ENCODE measurements at regions not wholly inside any gene's neighbourhood (a gene's known extent, or its start where the extent isn't known, plus 50 kb on each side); places are given as distances from the start of the nearest gene placed in this dataset.

DNA sequence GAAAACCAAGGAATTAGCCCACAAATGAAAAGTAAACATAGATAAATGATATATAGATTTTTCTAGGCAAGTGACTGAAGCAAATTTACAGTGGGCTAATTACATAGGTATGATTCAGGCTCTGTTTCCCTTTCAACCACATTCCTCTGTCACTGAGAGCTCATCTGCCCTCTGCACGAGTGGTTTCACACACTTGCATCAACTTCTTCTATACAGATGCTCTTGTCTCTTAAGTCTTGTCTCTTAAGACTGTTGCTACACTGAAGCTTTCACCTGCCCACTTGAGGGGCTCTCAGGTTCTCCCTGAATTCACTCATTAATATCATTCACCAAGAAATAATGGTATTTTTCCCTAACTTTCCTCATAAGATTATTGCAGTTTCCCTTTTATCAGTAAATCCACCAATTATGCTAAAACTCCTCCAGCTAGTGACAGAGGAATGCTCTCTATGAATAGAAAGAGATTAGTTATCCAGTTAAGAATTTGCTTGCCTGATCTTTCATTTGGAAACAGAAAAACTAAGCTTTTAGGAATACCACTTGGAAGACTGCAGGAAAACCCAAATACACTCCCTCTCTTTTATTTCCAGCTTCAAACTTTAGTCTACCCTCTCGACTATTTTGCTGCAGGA lies 95.7 kb downstream of the ELAPOR2 start:
- no peak for DNase-seq

DNA sequence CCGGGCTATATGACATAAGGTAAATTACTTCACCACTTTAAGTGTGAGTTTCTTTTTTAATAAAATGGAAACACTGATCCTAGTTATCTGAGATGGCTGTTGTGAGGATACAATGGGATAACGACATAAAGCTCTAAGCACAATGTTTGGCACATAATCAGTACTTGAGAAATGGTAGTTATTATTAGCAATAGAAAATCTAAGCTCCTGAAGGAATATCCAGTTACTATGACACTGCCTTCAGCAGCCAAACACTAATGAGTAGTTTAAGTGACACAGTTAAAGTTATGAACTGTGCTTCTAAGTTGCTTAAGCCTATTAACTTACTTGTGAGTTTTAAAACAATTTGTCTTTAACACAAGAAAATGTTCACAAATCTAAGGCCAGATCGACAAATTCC lies 96.8 kb downstream of the ELAPOR2 start:
- H3K4me1 Mint-ChIP-seq: peaks cover 3% of the 10 kb centered on the region
- H3K4me3 Mint-ChIP-seq: no peak overlapping the region
- ATAC-seq (no peak), DNase-seq (no peak)
- H3K27me3 Mint-ChIP-seq: no peaks in the 10 kb centered on the region
- no peaks in the 10 kb centered on the region for H3K36me3 Mint-ChIP-seq (ENCODE audit: low read depth)
- no peak overlapping the region for H3K27ac Mint-ChIP-seq
- H3K9me3 Mint-ChIP-seq: no peaks in the 10 kb centered on the region

More for the DNA sequence above, 95.7 kb downstream of the ELAPOR2 start:
- no peak overlapping the region for H3K27ac Mint-ChIP-seq
- H3K27me3 Mint-ChIP-seq: no peaks in the 10 kb centered on the region
- no peak overlapping the region for H3K4me3 Mint-ChIP-seq
- H3K36me3 Mint-ChIP-seq (ENCODE audit: low read depth): no peaks in the 10 kb centered on the region
- H3K9me3 Mint-ChIP-seq: no peaks in the 10 kb centered on the region
- peak; percentile 78 for ATAC-seq
- peaks cover 3% of the 10 kb centered on the region for H3K4me1 Mint-ChIP-seq

DNA sequence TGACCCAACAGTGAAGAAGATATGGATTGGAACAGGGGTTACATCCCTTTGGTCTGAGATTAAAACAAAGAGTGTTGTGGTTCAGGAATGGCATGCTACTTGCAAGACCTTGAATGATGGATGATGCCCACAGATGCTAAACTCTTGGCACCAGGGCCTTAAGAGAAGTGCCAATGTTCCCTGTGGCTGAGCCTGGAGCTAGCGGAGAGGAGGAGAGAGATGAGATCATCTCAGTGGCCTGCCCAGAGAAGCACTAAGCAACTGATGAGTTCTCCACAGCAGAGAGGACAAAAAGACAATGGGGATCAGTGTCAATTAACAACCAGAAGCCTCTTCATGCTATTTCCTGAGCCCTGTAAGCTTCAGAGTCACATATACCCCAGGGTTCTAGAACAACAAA lies 97.8 kb downstream of the ELAPOR2 start:
- ATAC-seq (no peak), DNase-seq (no peak)
- Mint-ChIP-seq H3K27ac (no peak overlapping the region), H3K9me3 (no peaks in the 10 kb centered on the region), H3K27me3 (no peaks in the 10 kb centered on the region), H3K4me1 (peaks cover 3% of the 10 kb centered on the region), H3K4me3 (no peak overlapping the region), H3K36me3 (ENCODE audit: low read depth) (no peaks in the 10 kb centered on the region)

DNA sequence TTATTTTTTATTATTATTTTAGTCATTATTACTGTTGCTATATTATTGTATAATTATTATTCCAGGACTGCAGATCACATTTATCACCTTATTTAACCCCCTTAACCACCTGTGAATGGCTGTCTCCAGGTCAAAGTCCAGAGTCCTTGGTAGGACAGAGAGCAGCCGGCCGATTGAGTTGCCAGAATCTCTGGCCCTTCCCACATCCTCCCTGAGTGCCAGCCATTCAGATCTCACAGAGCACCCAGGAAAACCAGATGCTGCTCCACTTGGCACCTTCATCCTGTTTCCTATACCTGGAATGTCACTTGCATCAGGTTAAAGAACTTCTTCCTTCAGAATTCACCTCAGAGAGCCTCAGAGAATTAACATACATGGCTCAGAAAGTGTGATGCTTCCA lies 101.1 kb downstream of the ELAPOR2 start:
- H3K27me3 Mint-ChIP-seq: no peaks in the 10 kb centered on the region
- H3K4me3 Mint-ChIP-seq: no peak overlapping the region
- H3K36me3 Mint-ChIP-seq (ENCODE audit: low read depth): no peaks in the 10 kb centered on the region
- H3K27ac Mint-ChIP-seq: no peak overlapping the region
- DNase-seq (no peak), ATAC-seq (no peak)
- no peaks in the 10 kb centered on the region for H3K9me3 Mint-ChIP-seq
- no peaks in the 10 kb centered on the region for H3K4me1 Mint-ChIP-seq

DNA sequence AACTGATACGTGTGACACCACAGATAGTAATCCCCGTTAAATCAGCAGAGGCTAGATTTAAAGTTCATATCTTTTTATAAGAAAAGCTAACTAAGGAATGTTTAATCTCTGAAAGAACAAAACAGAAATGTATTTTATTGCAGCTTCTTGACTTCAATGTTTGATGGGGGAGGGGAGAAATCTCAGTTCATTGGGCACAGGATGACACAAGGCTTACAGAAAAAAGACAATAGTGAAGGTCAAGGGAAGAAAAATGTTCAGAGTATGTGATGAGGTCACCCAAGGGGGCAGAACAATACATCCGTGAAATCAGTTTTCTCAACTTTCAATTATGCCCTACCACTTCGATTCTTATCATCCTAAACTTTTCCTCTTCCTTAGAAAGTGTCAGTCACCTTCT lies 102.9 kb downstream of the ELAPOR2 start:
- no peaks in the 10 kb centered on the region for H3K36me3 Mint-ChIP-seq (ENCODE audit: low read depth)
- no peak for DNase-seq
- no peaks in the 10 kb centered on the region for H3K27me3 Mint-ChIP-seq
- no peak overlapping the region for H3K4me3 Mint-ChIP-seq
- no peaks in the 10 kb centered on the region for H3K9me3 Mint-ChIP-seq
- H3K27ac Mint-ChIP-seq: no peak overlapping the region
- ATAC-seq: no peak
- no peaks in the 10 kb centered on the region for H3K4me1 Mint-ChIP-seq

DNA sequence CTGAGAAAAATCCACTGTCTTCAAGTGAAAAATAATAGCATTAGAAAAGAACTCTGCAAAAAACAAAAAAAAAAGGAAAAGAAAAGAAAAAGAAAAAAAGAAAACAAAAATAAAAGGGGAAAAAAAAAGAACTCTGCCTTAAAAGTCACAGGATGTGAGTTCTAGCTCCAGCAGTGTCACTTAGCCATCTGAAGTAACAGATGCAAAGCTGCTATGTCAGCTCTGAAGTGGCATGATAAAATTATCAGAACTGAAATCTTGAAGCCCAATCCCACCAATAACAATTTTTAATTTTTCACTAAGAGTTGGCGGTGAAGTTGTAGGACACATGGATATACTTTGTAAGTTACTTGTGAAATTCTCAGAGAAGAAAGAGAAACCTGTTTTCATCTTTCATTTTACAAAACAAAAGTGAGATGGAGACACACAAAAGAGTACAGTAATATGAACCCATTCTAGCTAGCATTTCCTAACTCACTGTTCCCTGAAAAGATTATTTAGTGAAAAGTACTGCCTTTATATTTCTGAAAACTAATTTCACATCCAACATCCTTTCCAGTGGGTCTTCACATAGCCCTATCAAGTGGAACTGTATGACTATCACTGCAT lies 103.5 kb downstream of the ELAPOR2 start:
- no peaks in the 10 kb centered on the region for H3K4me1 Mint-ChIP-seq
- no peak for ATAC-seq

DNA sequence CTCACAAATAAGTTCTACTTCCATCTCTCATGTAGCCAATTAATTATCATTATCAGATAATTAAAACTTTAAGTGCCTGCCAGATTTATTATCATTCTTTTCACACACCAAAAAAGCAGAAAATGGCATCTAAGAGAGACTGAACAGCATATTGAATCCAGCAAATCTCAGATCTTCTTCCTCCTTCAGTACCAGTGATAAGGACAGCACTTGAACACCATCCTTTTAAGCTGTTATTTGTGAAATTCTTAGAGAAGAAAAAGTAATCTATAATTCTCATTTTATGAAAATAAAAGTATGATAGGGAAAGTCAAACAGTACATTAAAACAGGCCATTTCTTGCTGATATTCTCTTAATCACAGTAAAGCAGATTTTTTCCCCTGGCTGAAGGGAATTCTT lies 104.5 kb downstream of the ELAPOR2 start:
- no peaks in the 10 kb centered on the region for H3K9me3 Mint-ChIP-seq
- no peaks in the 10 kb centered on the region for H3K27me3 Mint-ChIP-seq
- no peak for DNase-seq
- no peak overlapping the region for H3K27ac Mint-ChIP-seq
- no peak for ATAC-seq
- no peaks in the 10 kb centered on the region for H3K36me3 Mint-ChIP-seq (ENCODE audit: low read depth)
- no peak overlapping the region for H3K4me3 Mint-ChIP-seq
- no peaks in the 10 kb centered on the region for H3K4me1 Mint-ChIP-seq

More for the DNA sequence above, 103.5 kb downstream of the ELAPOR2 start:
- no peak for DNase-seq
- Mint-ChIP-seq H3K27me3 (no peaks in the 10 kb centered on the region), H3K27ac (no peak overlapping the region), H3K4me3 (no peak overlapping the region), H3K9me3 (no peaks in the 10 kb centered on the region), H3K36me3 (ENCODE audit: low read depth) (no peaks in the 10 kb centered on the region)

DNA sequence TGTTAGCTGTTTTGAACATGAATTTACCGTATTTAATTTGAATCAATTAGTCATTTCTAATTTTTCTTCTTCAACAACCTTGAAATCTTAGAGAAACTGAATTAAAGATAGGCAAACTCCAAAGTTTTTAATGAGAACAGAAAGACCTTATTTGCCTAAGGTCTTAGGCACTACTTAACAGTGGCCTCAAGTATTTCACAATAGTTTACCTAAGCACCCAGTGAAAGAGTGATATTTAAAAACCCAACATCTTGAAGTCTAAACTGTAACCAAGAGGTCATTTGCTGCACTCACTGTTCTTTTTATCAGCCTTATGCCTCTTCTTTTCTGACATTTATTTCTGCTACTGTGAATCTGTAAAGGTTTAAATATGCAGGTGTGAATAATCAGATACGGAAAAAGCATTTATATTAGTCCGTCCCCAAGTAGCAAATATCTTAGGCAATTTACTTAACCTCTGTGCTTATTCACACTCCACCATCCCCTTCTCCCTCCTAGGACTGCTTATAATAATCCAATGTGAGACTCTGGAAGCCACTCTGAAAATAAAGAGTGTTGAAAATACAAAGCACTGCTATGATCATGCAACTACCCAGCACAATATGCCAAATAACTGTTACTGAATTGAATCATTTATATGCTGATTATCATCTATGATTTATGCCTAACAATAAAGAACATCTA lies 105.7 kb downstream of the ELAPOR2 start:
- H3K9me3 Mint-ChIP-seq: no peaks in the 10 kb centered on the region
- no peaks in the 10 kb centered on the region for H3K36me3 Mint-ChIP-seq (ENCODE audit: low read depth)
- no peaks in the 10 kb centered on the region for H3K27me3 Mint-ChIP-seq
- DNase-seq: no peak
- H3K4me1 Mint-ChIP-seq: no peaks in the 10 kb centered on the region
- ATAC-seq: no peak
- H3K27ac Mint-ChIP-seq: no peak overlapping the region
- H3K4me3 Mint-ChIP-seq: no peak overlapping the region

DNA sequence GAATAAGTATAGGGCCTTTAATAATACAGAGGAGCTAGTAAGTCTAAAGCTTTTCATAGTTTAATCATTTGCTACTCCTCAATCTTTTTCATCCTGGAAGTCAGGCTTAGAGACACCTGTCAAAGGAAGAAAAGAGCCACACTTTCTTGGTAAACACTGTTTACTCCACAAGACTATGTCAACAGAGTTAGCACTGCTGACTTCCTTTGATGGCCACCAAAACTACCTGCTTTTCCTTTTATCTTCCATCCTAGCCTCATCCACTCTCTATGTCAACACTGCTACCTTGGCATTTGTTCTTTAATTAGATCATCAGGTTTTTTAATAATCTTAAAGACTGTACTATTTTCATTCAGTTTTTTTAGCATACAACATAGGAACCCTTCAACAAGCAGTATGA lies 106.2 kb downstream of the ELAPOR2 start:
- Mint-ChIP-seq H3K4me3 (no peak overlapping the region), H3K27me3 (no peaks in the 10 kb centered on the region), H3K36me3 (ENCODE audit: low read depth) (no peaks in the 10 kb centered on the region), H3K4me1 (no peaks in the 10 kb centered on the region), H3K9me3 (no peaks in the 10 kb centered on the region), H3K27ac (no peak overlapping the region)
- DNase-seq (no peak), ATAC-seq (no peak)

DNA sequence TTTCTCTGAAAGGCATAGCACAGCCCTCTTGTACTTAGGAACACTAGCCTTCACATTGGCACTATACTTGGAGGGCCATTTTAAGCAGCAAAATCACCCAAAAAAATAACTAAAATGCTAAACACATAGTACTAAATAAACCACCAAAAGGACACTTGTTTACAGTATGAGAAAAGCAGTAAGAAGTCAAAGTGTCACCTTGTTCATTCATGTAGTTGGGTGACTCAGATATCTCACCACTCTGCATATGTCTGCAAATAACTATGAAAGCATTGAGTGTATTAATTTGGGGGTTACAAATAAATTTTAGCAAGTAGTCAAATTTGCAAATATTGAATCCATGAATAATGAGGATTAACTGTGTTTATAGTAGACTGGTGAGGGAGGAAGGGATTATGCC lies 107.6 kb downstream of the ELAPOR2 start:
- DNase-seq (no peak), ATAC-seq (no peak)
- no peak overlapping the region for H3K27ac Mint-ChIP-seq
- no peaks in the 10 kb centered on the region for H3K36me3 Mint-ChIP-seq (ENCODE audit: low read depth)
- no peak overlapping the region for H3K4me3 Mint-ChIP-seq
- H3K9me3 Mint-ChIP-seq: no peaks in the 10 kb centered on the region
- no peaks in the 10 kb centered on the region for H3K4me1 Mint-ChIP-seq
- H3K27me3 Mint-ChIP-seq: no peaks in the 10 kb centered on the region

DNA sequence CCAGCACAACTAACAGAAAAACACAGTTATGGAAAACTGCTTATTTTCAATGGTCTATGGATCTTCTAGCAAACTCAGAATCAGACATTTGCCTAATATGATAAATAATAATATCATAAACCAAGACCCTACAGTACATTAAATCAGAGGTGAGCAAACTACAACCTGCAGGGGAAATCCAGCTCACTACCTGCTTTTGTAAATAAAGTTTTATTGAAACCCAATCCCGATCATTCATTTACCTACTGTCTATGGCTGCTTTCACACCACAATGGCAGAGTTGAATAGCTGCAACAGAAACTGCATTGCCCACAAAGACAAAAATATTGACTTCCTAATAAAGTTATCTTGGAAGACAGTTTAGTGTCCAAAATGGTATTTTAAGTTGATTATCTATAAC lies 108.5 kb downstream of the ELAPOR2 start:
- no peak for ATAC-seq
- peaks cover 2% of the 10 kb centered on the region for H3K27me3 Mint-ChIP-seq
- no peak overlapping the region for H3K4me3 Mint-ChIP-seq
- DNase-seq: no peak
- H3K36me3 Mint-ChIP-seq (ENCODE audit: low read depth): no peaks in the 10 kb centered on the region
- H3K27ac Mint-ChIP-seq: no peak overlapping the region
- H3K9me3 Mint-ChIP-seq: no peaks in the 10 kb centered on the region
- no peaks in the 10 kb centered on the region for H3K4me1 Mint-ChIP-seq

DNA sequence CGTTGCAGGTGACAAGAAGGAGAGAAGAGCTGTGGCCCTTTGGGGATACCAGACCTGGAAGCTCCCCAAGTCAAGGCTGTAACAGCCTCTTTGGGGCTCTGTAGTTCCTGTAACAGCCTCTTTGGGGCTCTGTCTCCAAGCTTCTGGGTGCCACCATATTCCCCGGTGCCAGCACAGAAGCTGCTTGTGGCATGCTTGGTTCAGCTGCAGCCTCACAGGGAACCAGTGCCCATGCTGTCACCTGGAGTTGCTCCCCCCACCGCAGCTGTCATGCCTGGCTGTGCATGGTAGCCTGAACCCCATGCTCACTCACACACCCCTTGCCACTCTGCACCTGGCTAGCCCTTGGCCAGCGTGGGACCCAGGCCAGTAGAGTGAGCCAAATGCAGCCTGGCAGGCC lies 109.1 kb downstream of the ELAPOR2 start:
- H3K4me3 Mint-ChIP-seq: no peak overlapping the region
- H3K27me3 Mint-ChIP-seq: peaks cover 3% of the 10 kb centered on the region
- H3K4me1 Mint-ChIP-seq: no peaks in the 10 kb centered on the region
- no peaks in the 10 kb centered on the region for H3K36me3 Mint-ChIP-seq (ENCODE audit: low read depth)
- ATAC-seq (no peak), DNase-seq (no peak)
- no peak overlapping the region for H3K27ac Mint-ChIP-seq
- no peaks in the 10 kb centered on the region for H3K9me3 Mint-ChIP-seq

DNA sequence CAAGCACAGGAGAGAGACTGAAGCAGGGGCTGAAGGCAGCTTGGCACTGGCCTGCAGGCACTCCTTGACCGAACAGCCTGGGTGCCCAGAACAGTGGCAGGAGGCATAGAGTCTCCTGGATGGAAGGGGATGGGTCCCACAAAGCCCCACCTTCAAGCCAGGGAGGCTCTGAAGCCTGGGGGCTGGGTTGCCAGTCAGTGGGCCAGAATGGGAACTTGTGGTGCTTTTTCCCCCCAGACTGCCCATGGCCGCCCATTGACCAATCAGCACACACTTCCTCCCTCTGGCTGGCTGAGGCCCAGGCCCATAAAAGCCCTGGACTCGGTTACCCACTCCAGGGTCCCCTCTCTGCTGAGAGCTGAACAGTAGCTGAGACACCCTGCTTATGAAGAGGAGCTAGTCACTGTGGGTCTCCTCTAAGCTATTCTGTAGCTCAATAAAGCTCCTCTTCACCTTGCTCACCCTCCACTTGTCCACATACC lies 109.6 kb downstream of the ELAPOR2 start:
- no peaks in the 10 kb centered on the region for H3K4me1 Mint-ChIP-seq
- H3K27me3 Mint-ChIP-seq: peaks cover 3% of the 10 kb centered on the region
- H3K4me3 Mint-ChIP-seq: no peak overlapping the region
- ATAC-seq (no peak), DNase-seq (no peak)
- no peaks in the 10 kb centered on the region for H3K9me3 Mint-ChIP-seq
- no peak overlapping the region for H3K27ac Mint-ChIP-seq
- H3K36me3 Mint-ChIP-seq (ENCODE audit: low read depth): no peaks in the 10 kb centered on the region

DNA sequence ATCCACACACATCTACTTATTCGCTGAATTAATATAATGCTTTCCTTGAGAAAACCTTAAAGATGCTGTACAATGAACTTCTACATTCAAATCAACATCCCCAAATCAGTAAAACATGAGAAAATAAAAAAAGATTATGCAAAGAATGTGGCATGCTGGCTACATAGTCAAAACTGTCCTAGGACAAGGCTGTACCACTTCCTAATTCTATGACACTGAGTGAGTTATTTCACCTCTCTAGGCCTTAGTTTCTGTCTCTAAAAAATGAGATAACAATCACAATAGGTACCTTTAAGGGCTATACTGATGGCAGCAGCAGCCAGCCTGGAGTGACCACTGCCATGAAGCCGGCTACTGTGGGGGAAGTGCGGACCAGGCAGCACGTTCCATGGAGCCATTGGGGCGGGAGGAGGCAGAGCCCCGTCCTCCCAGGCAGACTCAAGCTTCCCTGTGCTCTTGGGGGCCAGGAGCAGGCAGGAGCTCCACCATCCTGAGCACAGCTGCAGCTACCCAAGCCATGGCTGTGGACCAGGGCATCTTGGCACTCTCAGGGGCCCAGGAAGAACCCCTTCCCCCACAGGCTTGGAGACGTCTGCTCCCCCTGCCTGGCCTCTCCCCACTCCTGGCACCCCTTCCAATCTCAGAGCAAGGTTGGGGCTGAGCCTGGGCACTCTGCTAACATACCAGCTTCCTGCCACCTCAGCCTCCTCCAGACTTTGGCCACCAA lies 110.2 kb downstream of the ELAPOR2 start:
- Mint-ChIP-seq H3K9me3 (no peaks in the 10 kb centered on the region), H3K27me3 (peaks cover 3% of the 10 kb centered on the region), H3K4me1 (no peaks in the 10 kb centered on the region), H3K36me3 (ENCODE audit: low read depth) (no peaks in the 10 kb centered on the region), H3K4me3 (no peak overlapping the region), H3K27ac (no peak overlapping the region)
- ATAC-seq (no peak), DNase-seq (no peak)

DNA sequence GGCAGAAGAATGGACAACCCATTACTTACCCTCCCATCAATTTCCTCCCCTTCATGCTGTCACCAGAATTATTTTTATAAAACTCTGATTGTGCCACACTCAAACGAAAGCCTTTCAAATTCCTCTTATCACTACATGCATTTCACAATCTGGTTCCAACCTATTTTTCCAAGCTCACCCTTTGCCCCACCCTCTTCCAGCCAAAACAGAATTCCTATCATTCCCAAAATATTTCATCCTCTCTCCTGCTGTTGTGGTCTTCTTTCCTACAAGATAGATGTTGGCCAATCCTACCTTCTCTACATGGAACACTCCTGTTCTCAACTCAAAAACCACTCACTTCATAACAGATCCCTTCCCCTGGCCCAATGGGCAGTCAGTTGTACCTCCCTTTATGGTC lies 111.5 kb downstream of the ELAPOR2 start:
- Mint-ChIP-seq H3K4me3 (no peak overlapping the region), H3K27me3 (peaks cover 3% of the 10 kb centered on the region), H3K36me3 (ENCODE audit: low read depth) (no peaks in the 10 kb centered on the region), H3K27ac (no peak overlapping the region), H3K9me3 (no peaks in the 10 kb centered on the region), H3K4me1 (no peaks in the 10 kb centered on the region)
- no peak for DNase-seq
- no peak for ATAC-seq

Data from activated naive CD8-positive, alpha-beta T cell treated with anti-CD3 and anti-CD28 coated beads, Interleukin-2, amount 50 U/mL, for 24 hours (primary cell).